Loucy (cell line): ENCODE measurements at regions not wholly inside any gene's neighbourhood (a gene's known extent, or its start where the extent isn't known, plus 50 kb on each side); places are given as distances from the start of the nearest gene placed in this dataset.

Experiments used
- H2AFZ ChIP-seq: fragments of 200-600 bp; sonication (generic); 2 replicates; pipeline ENCODE4 v1.6.0; 2016; ENCODE audit warnings: antibody characterized with exemption, mild to moderate bottlenecking, low read length, moderate library complexity
- H3F3A ChIP-seq: fragments of 200-600 bp; 2 replicates; pipeline ENCODE4 v1.6.0; 2016; ENCODE audit warnings: antibody characterized with exemption, low read depth, mild to moderate bottlenecking
- H3K27me3 ChIP-seq: fragments of 200-600 bp; sonication (generic); 2 replicates; pipeline ENCODE4 v1.6.1; 2014; ENCODE audit warnings: low read length, mild to moderate bottlenecking; ENCODE audit not compliant: insufficient read depth, poor library complexity, severe bottlenecking
- H3K36me3 ChIP-seq: fragments of 200-600 bp; sonication (generic); 2 replicates; pipeline ENCODE4 v1.6.1; 2016; ENCODE audit warnings: low read length; ENCODE audit not compliant: insufficient read depth
- H3K4me1 ChIP-seq: fragments of 200-600 bp; sonication (generic); 2 replicates; pipeline ENCODE4 v1.5.1; 2014; ENCODE audit warnings: low read length, mild to moderate bottlenecking; ENCODE audit not compliant: insufficient read depth, poor library complexity, severe bottlenecking
- H3K4me2 ChIP-seq: fragments of 200-600 bp; sonication (generic); 2 replicates; pipeline ENCODE4 v1.6.0; 2014; ENCODE audit warnings: antibody characterized with exemption, low read length, low read depth, mild to moderate bottlenecking; ENCODE audit not compliant: poor library complexity, severe bottlenecking
- H3K4me3 ChIP-seq: fragments of 200-600 bp; sonication (generic); 2 replicates; pipeline ENCODE4 v1.5.1; 2014; ENCODE audit warnings: low read length, mild to moderate bottlenecking, mixed read lengths; ENCODE audit not compliant: poor library complexity, severe bottlenecking
- H3K79me2 ChIP-seq: fragments of 200-600 bp; sonication (generic); 2 replicates; pipeline ENCODE4 v1.6.1; 2014; ENCODE audit warnings: low read length; ENCODE audit not compliant: insufficient read depth
- H3K9ac ChIP-seq: fragments of 200-600 bp; sonication (generic); 2 replicates; pipeline ENCODE4 v1.6.0; 2014; ENCODE audit warnings: mild to moderate bottlenecking, low read depth, low read length, moderate library complexity; ENCODE audit not compliant: poor library complexity, severe bottlenecking
- H3K9me2 ChIP-seq: fragments of 200-600 bp; sonication (generic); replicated peaks from 2 replicates; pipeline ENCODE4 v1.6.1; 2016; ENCODE audit warnings: low read depth, low read length, mixed read lengths
- H3K9me3 ChIP-seq: fragments of 200-600 bp; sonication (generic); 2 replicates; pipeline ENCODE4 v1.6.1; 2014; ENCODE audit warnings: mild to moderate bottlenecking, antibody characterized with exemption, low read length, low read depth; ENCODE audit not compliant: insufficient read depth
- H4K20me1 ChIP-seq: fragments of 200-600 bp; sonication (generic); 2 replicates; pipeline ENCODE4 v1.6.0; 2014; ENCODE audit warnings: antibody characterized with exemption, low read length, mild to moderate bottlenecking; ENCODE audit not compliant: insufficient read depth, poor library complexity, severe bottlenecking
- CTCF ChIP-seq: fragments of 200-600 bp; sonication (generic); conservative IDR thresholded peaks from 2 replicates; pipeline ENCODE4 v1.5.1; 2014; ENCODE audit warnings: mild to moderate bottlenecking, antibody characterized with exemption, low read length
- EZH2phosphoT487 ChIP-seq: fragments of 200-600 bp; IDR thresholded peaks from 2 replicates; pipeline ENCODE4 v1.6.1; 2018; ENCODE audit warnings: antibody characterized with exemption, mild to moderate bottlenecking, moderate library complexity, borderline replicate concordance

- H3K4me1 ChIP-seq = peaks cover 8% of the 10 kb centered on the region
- H3K9me2 ChIP-seq = no peaks in the 10 kb centered on the region
- H3K4me3 ChIP-seq = no peak overlapping the region
- H3F3A ChIP-seq = no peaks in the 10 kb centered on the region
- no peak overlapping the region for H3K9ac ChIP-seq
- H3K36me3 ChIP-seq = no peaks in the 10 kb centered on the region
- H3K27me3 ChIP-seq = no peaks in the 10 kb centered on the region
- no peaks in the 10 kb centered on the region for H3K79me2 ChIP-seq
- no peak for TF ChIP-seq EZH2phosphoT487
- no peak for TF ChIP-seq CTCF
- no peaks in the 10 kb centered on the region for H3K9me3 ChIP-seq
- no peak overlapping the region for H2AFZ ChIP-seq
- H3K4me2 ChIP-seq = no peak overlapping the region
- H4K20me1 ChIP-seq = no peaks in the 10 kb centered on the region
Measured at GRCh38 chr4:124209626-124210025, 502.9 kb downstream of the ANKRD50 start.

DNA sequence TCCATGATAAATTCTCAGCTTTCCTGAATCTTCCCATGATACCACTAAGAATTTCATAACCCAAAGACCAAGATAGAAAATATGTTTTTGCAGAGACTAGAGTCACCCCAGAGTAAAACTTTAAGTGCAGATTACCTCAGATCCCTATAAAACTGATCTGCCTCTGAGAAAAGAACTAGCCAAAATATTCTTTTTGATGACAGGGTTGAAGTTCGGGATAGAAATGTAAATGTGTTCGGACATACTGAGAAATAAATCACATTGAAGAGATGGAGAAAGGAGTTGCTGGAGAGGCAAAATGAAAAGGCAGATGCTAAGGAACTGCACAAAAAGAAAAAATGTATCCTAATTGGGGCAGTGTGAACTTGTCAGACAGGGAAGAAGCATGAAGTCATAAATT, 501.8 kb downstream of the ANKRD50 start:
- H3K27me3 ChIP-seq = no peaks in the 10 kb centered on the region
- H2AFZ ChIP-seq = no peak overlapping the region
- peaks cover 8% of the 10 kb centered on the region for H3K4me1 ChIP-seq
- H3K9me3 ChIP-seq = no peaks in the 10 kb centered on the region
- TF ChIP-seq EZH2phosphoT487 = no peak
- no peak for TF ChIP-seq CTCF
- H3K79me2 ChIP-seq = no peaks in the 10 kb centered on the region
- no peak overlapping the region for H3K9ac ChIP-seq
- no peak overlapping the region for H3K4me2 ChIP-seq
- H3K36me3 ChIP-seq = no peaks in the 10 kb centered on the region
- no peaks in the 10 kb centered on the region for H4K20me1 ChIP-seq
- H3K9me2 ChIP-seq = no peaks in the 10 kb centered on the region
- H3F3A ChIP-seq = no peaks in the 10 kb centered on the region
- H3K4me3 ChIP-seq = no peak overlapping the region

DNA sequence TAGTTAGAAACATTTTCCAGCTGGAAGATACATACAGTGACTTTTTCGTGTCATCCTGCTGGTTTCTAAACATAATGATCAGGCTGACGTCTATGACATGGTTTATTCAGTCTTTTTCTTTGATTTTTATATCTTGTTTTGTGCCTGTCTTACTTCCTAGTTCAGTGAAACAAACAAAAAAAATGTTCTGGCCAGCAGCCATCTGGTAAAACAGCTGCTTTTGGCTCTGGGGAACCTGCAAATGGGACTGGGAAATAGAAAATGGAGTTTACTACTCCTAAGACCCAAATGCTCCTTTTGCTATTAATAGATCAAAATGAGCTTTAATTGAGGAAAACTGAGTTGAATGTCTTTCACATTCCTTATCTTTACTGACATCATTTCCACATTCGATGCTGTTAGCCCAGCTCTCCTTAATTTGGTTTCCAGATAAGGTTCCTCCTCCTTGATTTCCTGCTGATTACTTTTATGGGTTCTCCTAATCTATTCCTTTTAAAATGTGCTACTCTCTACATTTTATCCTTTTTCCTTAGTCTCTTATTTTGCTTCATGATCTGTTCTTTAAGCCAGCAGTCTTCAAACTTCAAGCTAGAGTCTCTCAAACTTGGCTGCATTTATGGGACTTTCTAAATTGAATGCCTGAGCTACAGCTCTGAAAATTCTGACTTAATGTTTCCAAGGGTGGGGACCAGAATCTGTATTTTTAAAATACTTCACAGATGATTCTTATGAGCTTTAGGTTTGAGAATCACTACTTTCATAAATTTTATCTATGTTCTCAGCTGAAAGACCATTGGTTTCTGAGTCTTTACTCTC, 499.5 kb downstream of the ANKRD50 start:
- H3K27me3 ChIP-seq = no peaks in the 10 kb centered on the region
- peak overlapping the region; percentile 1 for H3K4me3 ChIP-seq
- peaks cover 8% of the 10 kb centered on the region for H3K4me1 ChIP-seq
- H3K9ac ChIP-seq = no peak overlapping the region
- peak overlapping the region; percentile 59 for H2AFZ ChIP-seq
- no peaks in the 10 kb centered on the region for H3F3A ChIP-seq
- H3K9me3 ChIP-seq = no peaks in the 10 kb centered on the region
- H3K9me2 ChIP-seq = no peaks in the 10 kb centered on the region
- H3K4me2 ChIP-seq = peak overlapping the region; percentile 38
- H3K79me2 ChIP-seq = no peaks in the 10 kb centered on the region
- no peaks in the 10 kb centered on the region for H3K36me3 ChIP-seq
- no peaks in the 10 kb centered on the region for H4K20me1 ChIP-seq
- TF ChIP-seq EZH2phosphoT487 (no peak), CTCF (no peak)
